Lower lobe of right lung (tissue), 2 donors: ENCODE measurements at regions not wholly inside any gene's neighbourhood (a gene's known extent, or its start where the extent isn't known, plus 50 kb on each side); places are given as distances from the start of the nearest gene placed in this dataset.

ENCODE experiments used
- ATAC-seq, 2 donors: fragments of 200-7000 bp; cut with Tn5 transposase; one replicate each; pipeline ENCODE4 v1.9.1; 2020 to 2022; ENCODE audit warnings: mild to moderate bottlenecking in 2 of 2, moderate library complexity in 2 of 2
- DNase-seq: peaks from one replicate; pipeline ENCODE4 v3.0.0-alpha.2; 2020
- H3K27ac ChIP-seq: fragments of 200-600 bp; one replicate; pipeline ENCODE4 v1.8.0; 2022
- H3K27me3 ChIP-seq: fragments of 200-600 bp; one replicate; pipeline ENCODE4 v1.8.0; 2022; ENCODE audit warnings: low read depth
- H3K36me3 ChIP-seq: fragments of 200-600 bp; one replicate; pipeline ENCODE4 v1.8.0; 2022; ENCODE audit warnings: mild to moderate bottlenecking
- H3K4me1 ChIP-seq: fragments of 200-600 bp; one replicate; pipeline ENCODE4 v1.8.0; 2022
- H3K4me3 ChIP-seq: fragments of 200-600 bp; one replicate; pipeline ENCODE4 v1.8.0; 2022; ENCODE audit warnings: mild to moderate bottlenecking
- H3K9me3 ChIP-seq: fragments of 200-600 bp; one replicate; pipeline ENCODE4 v1.8.0; 2022
- intact Hi-C: fragments of 100-400 bp; cut with DNase I; formaldehyde crosslinking; loops from one replicate; pipeline ENCODE4 v1.11.0; 2022
- TF ChIP-seq, protein P1 (sequence below): fragments of 200-600 bp; IDR thresholded peaks from one replicate; pipeline ENCODE4 v1.8.0; 2022; ENCODE audit warnings: antibody characterized with exemption, mild to moderate bottlenecking
- donor health status: DM: no; HTN: yes; CAD: no; lungs with severe emphysema.

GRCh38 chr12:82009524-82009923, 250.4 kb upstream of the PPFIA2 start:
- Histone ChIP-seq H3K4me3 (no peak overlapping the region), H3K36me3 (no peaks in the 10 kb centered on the region), H3K27me3 (no peaks in the 10 kb centered on the region), H3K9me3 (no peaks in the 10 kb centered on the region), H3K4me1 (no peaks in the 10 kb centered on the region), H3K27ac (no peak overlapping the region)
- intact Hi-C loops = no loop called here
- ATAC-seq (peak; percentile 21 to 35), DNase-seq (no peak)
- TF ChIP-seq, protein P1, sequence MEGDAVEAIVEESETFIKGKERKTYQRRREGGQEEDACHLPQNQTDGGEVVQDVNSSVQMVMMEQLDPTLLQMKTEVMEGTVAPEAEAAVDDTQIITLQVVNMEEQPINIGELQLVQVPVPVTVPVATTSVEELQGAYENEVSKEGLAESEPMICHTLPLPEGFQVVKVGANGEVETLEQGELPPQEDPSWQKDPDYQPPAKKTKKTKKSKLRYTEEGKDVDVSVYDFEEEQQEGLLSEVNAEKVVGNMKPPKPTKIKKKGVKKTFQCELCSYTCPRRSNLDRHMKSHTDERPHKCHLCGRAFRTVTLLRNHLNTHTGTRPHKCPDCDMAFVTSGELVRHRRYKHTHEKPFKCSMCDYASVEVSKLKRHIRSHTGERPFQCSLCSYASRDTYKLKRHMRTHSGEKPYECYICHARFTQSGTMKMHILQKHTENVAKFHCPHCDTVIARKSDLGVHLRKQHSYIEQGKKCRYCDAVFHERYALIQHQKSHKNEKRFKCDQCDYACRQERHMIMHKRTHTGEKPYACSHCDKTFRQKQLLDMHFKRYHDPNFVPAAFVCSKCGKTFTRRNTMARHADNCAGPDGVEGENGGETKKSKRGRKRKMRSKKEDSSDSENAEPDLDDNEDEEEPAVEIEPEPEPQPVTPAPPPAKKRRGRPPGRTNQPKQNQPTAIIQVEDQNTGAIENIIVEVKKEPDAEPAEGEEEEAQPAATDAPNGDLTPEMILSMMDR = no peak

DNA sequence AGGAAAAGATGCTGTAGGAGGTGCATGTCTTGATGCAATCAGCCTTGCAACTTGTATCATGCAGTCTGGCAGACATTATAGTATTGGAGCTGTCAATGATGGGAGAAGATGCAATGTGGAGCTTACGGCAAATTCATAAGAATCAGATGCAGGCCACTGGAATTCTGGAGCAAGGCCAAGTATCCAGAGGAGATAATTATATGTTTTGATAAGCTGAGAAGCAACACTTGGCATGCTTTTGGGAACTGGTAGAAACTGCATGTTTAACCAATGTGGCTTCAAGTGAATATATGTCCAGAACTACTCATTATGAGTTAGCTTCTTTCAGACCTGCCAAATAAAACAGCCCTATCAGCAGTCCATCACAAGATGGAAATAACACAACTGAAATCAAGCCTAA, 249.1 kb upstream of the PPFIA2 start:
- intact Hi-C loops = no loop called here
- no peaks in the 10 kb centered on the region for H3K4me1 ChIP-seq
- no peaks in the 10 kb centered on the region for H3K36me3 ChIP-seq
- H3K27ac ChIP-seq = no peak overlapping the region
- TF ChIP-seq, protein P1 = no peak
- H3K4me3 ChIP-seq = no peak overlapping the region
- no peaks in the 10 kb centered on the region for H3K9me3 ChIP-seq
- no peak for DNase-seq
- H3K27me3 ChIP-seq = no peaks in the 10 kb centered on the region
- ATAC-seq = no peak

DNA sequence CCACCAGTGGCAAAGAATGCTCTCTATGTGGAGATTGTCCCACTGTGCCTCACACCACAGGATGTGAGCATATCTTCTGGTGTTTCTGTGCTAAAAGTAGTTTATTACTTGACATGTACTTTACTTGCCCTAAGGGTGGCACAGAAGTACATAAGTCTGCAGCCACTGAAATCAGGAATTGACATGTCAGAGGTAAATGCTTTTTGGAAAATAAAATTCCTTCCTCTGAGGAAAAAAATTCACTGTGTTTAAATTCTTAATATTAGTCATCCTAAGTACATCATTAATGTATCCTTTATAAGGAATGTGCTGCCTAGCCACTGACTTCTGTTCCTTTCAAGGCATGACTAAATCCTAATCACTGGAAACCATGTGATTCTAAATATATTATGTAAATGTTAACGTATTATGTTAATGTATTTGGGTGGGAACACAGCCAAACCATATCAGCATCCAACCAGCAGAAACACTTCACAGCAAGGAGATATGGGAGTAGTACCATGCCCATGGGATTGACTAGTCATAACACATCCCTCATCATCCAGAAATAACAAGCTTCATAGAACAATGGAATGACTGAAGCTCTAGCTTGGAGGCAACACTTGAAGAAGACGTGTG, 239.7 kb upstream of the PPFIA2 start:
- no peaks in the 10 kb centered on the region for H3K36me3 ChIP-seq
- no peak overlapping the region for H3K4me3 ChIP-seq
- H3K27me3 ChIP-seq = no peaks in the 10 kb centered on the region
- no peaks in the 10 kb centered on the region for H3K9me3 ChIP-seq
- TF ChIP-seq, protein P1 = no peak
- H3K27ac ChIP-seq = no peak overlapping the region
- no peaks in the 10 kb centered on the region for H3K4me1 ChIP-seq
- no peak for DNase-seq
- intact Hi-C loops = no loop called here
- no peak for ATAC-seq

DNA sequence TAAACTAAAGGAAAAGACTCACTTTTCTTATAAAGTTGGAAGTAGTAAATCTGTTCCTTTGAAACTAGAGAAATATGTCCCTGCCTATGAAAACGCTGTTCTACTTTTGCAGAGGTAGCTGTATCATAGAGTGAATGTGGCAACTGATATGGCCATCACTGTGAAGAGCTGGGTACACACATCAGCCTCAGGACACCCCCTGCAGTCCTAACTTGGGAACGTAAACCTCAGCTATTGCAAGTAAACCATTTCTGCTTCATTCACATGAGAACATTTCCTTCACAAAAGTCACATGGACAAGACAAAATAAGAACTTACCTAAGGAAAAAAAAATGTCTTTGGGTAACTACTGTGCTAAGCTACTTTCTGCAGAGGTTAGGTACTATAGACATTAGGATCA, 233.3 kb upstream of the PPFIA2 start:
- Histone ChIP-seq H3K36me3 (no peaks in the 10 kb centered on the region), H3K27ac (no peak overlapping the region), H3K4me3 (no peak overlapping the region), H3K9me3 (no peaks in the 10 kb centered on the region), H3K27me3 (no peaks in the 10 kb centered on the region), H3K4me1 (no peaks in the 10 kb centered on the region)
- DNase-seq (no peak), ATAC-seq (peak; percentile 62 to 68)
- intact Hi-C loops = no loop called here
- TF ChIP-seq, protein P1 = peak; percentile 22

GRCh38 chr12:81991868-81992267, 232.7 kb upstream of the PPFIA2 start:
- Histone ChIP-seq H3K4me3 (no peak overlapping the region), H3K27me3 (no peaks in the 10 kb centered on the region), H3K27ac (no peak overlapping the region), H3K36me3 (no peaks in the 10 kb centered on the region), H3K9me3 (no peaks in the 10 kb centered on the region), H3K4me1 (no peaks in the 10 kb centered on the region)
- TF ChIP-seq, protein P1 = no peak
- no peak for DNase-seq
- ATAC-seq = no peak
- intact Hi-C loops = no loop called here
